PC-9 (cell line): ENCODE measurements at regions not wholly inside any gene's neighbourhood (a gene's known extent, or its start where the extent isn't known, plus 50 kb on each side); places are given as distances from the start of the nearest gene placed in this dataset.

ENCODE experiments used
- EZH2 ChIP-seq: fragments of 200-600 bp; sonication (generic); IDR thresholded peaks from 2 replicates; pipeline ENCODE4 v1.8.0; 2017; ENCODE audit warnings: antibody characterized with exemption, low read depth
- TF ChIP-seq, protein P1 (sequence below): fragments of 200-600 bp; sonication (generic); conservative IDR thresholded peaks from 2 replicates; pipeline ENCODE4 v1.6.1; 2017; ENCODE audit warnings: mixed run types, antibody characterized with exemption, mild to moderate bottlenecking, moderate library complexity

DNA sequence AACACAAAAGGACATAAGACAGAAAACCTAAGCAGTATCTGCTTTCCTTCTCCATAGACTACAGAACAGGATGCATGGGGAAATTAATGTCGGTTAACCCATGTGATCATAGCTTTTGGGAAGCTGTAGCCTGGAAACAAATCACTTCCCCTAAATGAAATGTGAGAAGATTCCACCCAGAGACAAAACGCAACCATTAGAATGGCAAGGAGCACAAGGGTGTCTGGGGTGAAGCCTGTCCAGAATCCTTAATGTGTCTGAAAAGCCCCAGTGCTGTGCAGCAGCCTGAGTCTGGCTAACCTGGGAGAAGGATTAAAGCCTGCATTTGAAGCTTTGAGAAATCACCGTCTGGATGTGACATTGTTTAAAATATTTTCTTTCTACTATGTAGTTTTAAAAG, 213.3 kb downstream of the ANKRD50 start:
- TF ChIP-seq, protein P1, sequence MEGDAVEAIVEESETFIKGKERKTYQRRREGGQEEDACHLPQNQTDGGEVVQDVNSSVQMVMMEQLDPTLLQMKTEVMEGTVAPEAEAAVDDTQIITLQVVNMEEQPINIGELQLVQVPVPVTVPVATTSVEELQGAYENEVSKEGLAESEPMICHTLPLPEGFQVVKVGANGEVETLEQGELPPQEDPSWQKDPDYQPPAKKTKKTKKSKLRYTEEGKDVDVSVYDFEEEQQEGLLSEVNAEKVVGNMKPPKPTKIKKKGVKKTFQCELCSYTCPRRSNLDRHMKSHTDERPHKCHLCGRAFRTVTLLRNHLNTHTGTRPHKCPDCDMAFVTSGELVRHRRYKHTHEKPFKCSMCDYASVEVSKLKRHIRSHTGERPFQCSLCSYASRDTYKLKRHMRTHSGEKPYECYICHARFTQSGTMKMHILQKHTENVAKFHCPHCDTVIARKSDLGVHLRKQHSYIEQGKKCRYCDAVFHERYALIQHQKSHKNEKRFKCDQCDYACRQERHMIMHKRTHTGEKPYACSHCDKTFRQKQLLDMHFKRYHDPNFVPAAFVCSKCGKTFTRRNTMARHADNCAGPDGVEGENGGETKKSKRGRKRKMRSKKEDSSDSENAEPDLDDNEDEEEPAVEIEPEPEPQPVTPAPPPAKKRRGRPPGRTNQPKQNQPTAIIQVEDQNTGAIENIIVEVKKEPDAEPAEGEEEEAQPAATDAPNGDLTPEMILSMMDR, result no peak
- TF ChIP-seq EZH2, result no peak
